CD8-positive, alpha-beta memory T cell (primary cell): ENCODE measurements at regions not wholly inside any gene's neighbourhood (a gene's known extent, or its start where the extent isn't known, plus 50 kb on each side); places are given as distances from the start of the nearest gene placed in this dataset.

Source experiments
- CTCF ChIA-PET: fragments of 350-600 bp; sonication (Branson Sonifier 250); formaldehyde crosslinking; loops from one replicate; lab custom pipeline; 2021; ENCODE audit warnings: antibody characterized with exemption; lab: Charles Lee
- POLR2A ChIA-PET: fragments of 350-600 bp; sonication (Branson Sonifier 250); formaldehyde crosslinking; loops from one replicate; lab custom pipeline; 2021; ENCODE audit warnings: antibody characterized with exemption; lab: Charles Lee
- DNase-seq, 5 donors: peaks; one replicate each; pipeline versions ENCODE4 v3.0.0 to v3.0.0-alpha.2; 2020 to 2022; ENCODE audit warnings: mixed read lengths in 1 of 5
- H3K27ac ChIP-seq: one replicate; pipeline ENCODE4 v1.7.0; 2013; ENCODE audit warnings: low read depth, mild to moderate bottlenecking, low read length, moderate library complexity
- H3K27me3 ChIP-seq: 2 replicates; pipeline ENCODE4 v1.7.0; 2013; ENCODE audit warnings: low read length, mild to moderate bottlenecking; ENCODE audit not compliant: insufficient read depth, poor library complexity, severe bottlenecking
- H3K36me3 ChIP-seq: 2 replicates; pipeline ENCODE4 v1.7.0; 2013; ENCODE audit warnings: mild to moderate bottlenecking, low read length, moderate library complexity; ENCODE audit not compliant: insufficient read depth
- H3K4me1 ChIP-seq: 2 replicates; pipeline ENCODE4 v1.7.0; 2013; ENCODE audit warnings: mild to moderate bottlenecking, low read length, moderate library complexity; ENCODE audit not compliant: insufficient read depth
- H3K4me3 ChIP-seq: 2 replicates; pipeline ENCODE4 v1.7.0; 2013; ENCODE audit warnings: mild to moderate bottlenecking, low read length
- H3K9me3 ChIP-seq: 2 replicates; pipeline ENCODE4 v1.7.0; 2013; ENCODE audit warnings: mild to moderate bottlenecking, low read length
- H3K27ac Mint-ChIP-seq, 8 donors: one replicate each; pipeline ENCODE4 v1.8.0; 2020 to 2021; ENCODE audit warnings: mixed read lengths in 8 of 8, mild to moderate bottlenecking in 6 of 8, inconsistent platforms in 3 of 8, moderate library complexity in 3 of 8
- H3K27me3 Mint-ChIP-seq, 2 donors: one replicate each; pipeline ENCODE4 v1.8.0; 2020 to 2021; ENCODE audit warnings: mixed read lengths in 2 of 2, mild to moderate bottlenecking in 1 of 2, moderate library complexity in 1 of 2
- H3K36me3 Mint-ChIP-seq, 3 donors: one replicate each; pipeline ENCODE4 v1.8.0; 2020 to 2021; ENCODE audit warnings: mixed read lengths in 3 of 3, inconsistent platforms in 1 of 3, mild to moderate bottlenecking in 1 of 3
- H3K4me1 Mint-ChIP-seq, 3 donors: one replicate each; pipeline ENCODE4 v1.8.0; 2020 to 2021; ENCODE audit warnings: mixed read lengths in 3 of 3, inconsistent platforms in 1 of 3, mild to moderate bottlenecking in 1 of 3
- H3K4me3 Mint-ChIP-seq, 7 donors: one replicate each; pipeline ENCODE4 v1.8.0; 2020 to 2021; ENCODE audit warnings: mixed read lengths in 7 of 7, mild to moderate bottlenecking in 6 of 7, moderate library complexity in 4 of 7, inconsistent platforms in 2 of 7
- H3K9me3 Mint-ChIP-seq, 5 donors: one replicate each; pipeline ENCODE4 v1.8.0; 2020 to 2022; ENCODE audit warnings: mixed read lengths in 5 of 5, mild to moderate bottlenecking in 3 of 5, moderate library complexity in 2 of 5, inconsistent platforms in 1 of 5

DNA sequence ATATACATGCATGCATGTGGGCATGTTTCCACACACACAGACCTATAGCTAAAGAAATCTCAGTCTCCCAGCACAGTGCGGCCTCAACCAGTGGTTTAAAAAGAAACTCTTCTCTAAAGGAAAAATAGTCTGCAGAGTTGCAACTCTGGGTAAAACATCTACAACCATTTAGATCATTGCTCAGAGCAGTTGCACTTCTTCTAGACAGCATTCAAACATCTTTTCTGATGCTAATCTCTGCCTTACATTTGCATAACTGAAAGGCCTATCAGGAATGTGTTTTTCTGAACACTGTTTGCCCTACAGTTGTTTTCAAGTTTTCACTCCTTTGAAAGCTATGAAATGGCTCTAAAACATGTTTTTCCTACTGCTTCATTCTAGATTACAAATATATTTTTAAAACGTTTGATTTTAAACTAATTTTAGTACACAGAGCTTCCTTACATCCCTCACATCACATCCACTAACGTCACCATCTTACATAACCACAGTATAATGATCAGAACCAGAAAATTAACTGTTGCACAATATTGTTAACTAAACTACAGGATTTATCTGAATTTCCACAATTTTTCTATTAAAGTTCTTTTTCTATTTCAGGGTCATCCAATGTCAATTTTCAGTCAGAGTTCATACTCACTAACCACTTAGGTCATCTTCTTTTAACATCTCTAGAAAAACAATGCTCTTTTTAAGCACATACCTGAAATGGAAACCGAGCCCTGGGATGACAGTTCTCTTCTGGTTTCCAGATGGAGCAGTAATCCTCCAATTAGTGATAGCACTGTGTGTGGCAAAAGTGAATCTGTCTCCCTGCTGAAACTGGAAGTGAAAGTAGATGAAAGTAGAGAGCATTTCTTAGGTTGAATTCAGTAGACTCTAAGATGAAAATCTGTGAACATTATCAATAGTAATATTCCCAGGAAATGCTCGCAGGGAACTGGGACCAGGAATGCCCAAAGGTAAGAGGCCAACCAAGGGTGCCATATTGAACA lies 501.6 kb upstream of the GCFC2 start:
- Mint-ChIP-seq H3K27ac (no peak overlapping the region), H3K27me3 (no peaks in the 10 kb centered on the region), H3K4me1 (no peaks in the 10 kb centered on the region), H3K36me3 (no peaks in the 10 kb centered on the region), H3K9me3 (peaks cover 11 to 27% (median 16%) of the 10 kb centered on the region in 5 donors), H3K4me3 (no peak overlapping the region)
- no peaks in the 10 kb centered on the region for H3K4me1 ChIP-seq
- H3K4me3 ChIP-seq = no peak overlapping the region
- no peak for DNase-seq
- H3K27ac ChIP-seq = no peak overlapping the region
- H3K36me3 ChIP-seq = no peaks in the 10 kb centered on the region
- H3K9me3 ChIP-seq = no peaks in the 10 kb centered on the region
- ChIA-PET POLR2A (no interaction called here), CTCF (no interaction called here)
- no peaks in the 10 kb centered on the region for H3K27me3 ChIP-seq

GRCh38 chr2:76210551-76210950 lies 499.8 kb upstream of the GCFC2 start:
- POLR2A ChIA-PET = no interaction called here
- Mint-ChIP-seq H3K9me3 (peaks cover 11 to 27% (median 18%) of the 10 kb centered on the region in 5 donors), H3K36me3 (no peaks in the 10 kb centered on the region), H3K27me3 (no peaks in the 10 kb centered on the region), H3K4me1 (no peaks in the 10 kb centered on the region), H3K27ac (no peak overlapping the region), H3K4me3 (no peak overlapping the region)
- Histone ChIP-seq H3K9me3 (no peaks in the 10 kb centered on the region), H3K4me1 (no peaks in the 10 kb centered on the region), H3K4me3 (no peak overlapping the region), H3K36me3 (no peaks in the 10 kb centered on the region), H3K27me3 (no peaks in the 10 kb centered on the region), H3K27ac (no peak overlapping the region)
- DNase-seq = no peak
- CTCF ChIA-PET = no interaction called here

GRCh38 chr2:76204048-76204447 lies 493.3 kb upstream of the GCFC2 start:
- Histone ChIP-seq H3K27me3 (no peaks in the 10 kb centered on the region), H3K27ac (no peak overlapping the region), H3K4me3 (no peak overlapping the region), H3K36me3 (no peaks in the 10 kb centered on the region), H3K4me1 (no peaks in the 10 kb centered on the region), H3K9me3 (no peaks in the 10 kb centered on the region)
- Mint-ChIP-seq H3K9me3 (peaks cover 0 to 17% (median 9%) of the 10 kb centered on the region in 5 donors), H3K36me3 (no peaks in the 10 kb centered on the region), H3K4me1 (no peaks in the 10 kb centered on the region), H3K27me3 (no peaks in the 10 kb centered on the region), H3K27ac (no peak overlapping the region), H3K4me3 (no peak overlapping the region)
- ChIA-PET CTCF (no interaction called here), POLR2A (no interaction called here)
- DNase-seq = no peak

GRCh38 chr2:76202866-76203265 lies 492.2 kb upstream of the GCFC2 start:
- CTCF ChIA-PET = no interaction called here
- DNase-seq = no peak
- POLR2A ChIA-PET = no interaction called here
- H3K9me3 ChIP-seq = no peaks in the 10 kb centered on the region
- H3K4me3 ChIP-seq = no peak overlapping the region
- Mint-ChIP-seq H3K27ac (no peak overlapping the region), H3K9me3 (peaks cover 1 to 17% (median 6%) of the 10 kb centered on the region in 5 donors), H3K4me1 (no peaks in the 10 kb centered on the region), H3K4me3 (no peak overlapping the region), H3K36me3 (no peaks in the 10 kb centered on the region), H3K27me3 (no peaks in the 10 kb centered on the region)
- no peaks in the 10 kb centered on the region for H3K4me1 ChIP-seq
- H3K27me3 ChIP-seq = no peaks in the 10 kb centered on the region
- no peaks in the 10 kb centered on the region for H3K36me3 ChIP-seq
- H3K27ac ChIP-seq = no peak overlapping the region

DNA sequence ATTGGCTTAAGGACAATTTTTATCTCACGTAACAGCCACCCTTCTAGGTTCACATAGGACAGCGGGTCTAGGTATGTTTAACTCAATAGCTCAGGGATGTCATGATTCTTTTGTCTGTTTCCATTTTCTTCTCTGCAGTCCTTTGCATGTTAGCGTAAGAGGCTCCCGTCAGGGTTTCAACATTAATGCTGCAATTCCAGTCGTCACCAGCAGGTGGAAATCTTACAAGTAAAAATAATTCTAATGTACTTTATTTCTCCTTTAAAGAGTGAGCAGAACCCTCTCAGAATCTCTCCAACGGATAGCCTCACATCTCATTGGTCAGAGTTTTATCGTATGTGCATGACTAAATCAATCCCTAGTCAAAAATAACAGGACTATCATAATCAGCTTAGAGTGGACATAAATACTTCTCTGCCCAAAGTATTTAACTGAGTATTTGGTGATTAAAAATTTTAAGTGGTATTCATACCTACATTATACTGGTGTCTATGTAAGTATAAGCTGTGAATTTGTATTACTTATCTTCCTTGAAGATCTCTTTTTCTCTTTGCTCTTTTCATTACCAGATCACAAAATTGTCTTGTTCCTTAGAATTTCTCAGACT lies 487.2 kb upstream of the GCFC2 start:
- H3K4me3 ChIP-seq = no peak overlapping the region
- Mint-ChIP-seq H3K27me3 (no peaks in the 10 kb centered on the region), H3K4me1 (no peaks in the 10 kb centered on the region), H3K27ac (no peak overlapping the region), H3K36me3 (no peaks in the 10 kb centered on the region), H3K4me3 (no peak overlapping the region), H3K9me3 (peaks cover 0 to 19% (median 7%) of the 10 kb centered on the region in 5 donors)
- ChIA-PET POLR2A (no interaction called here), CTCF (interaction anchor here (1.9 kb wide), 1 partner anchor 9 kb away, joined by 4 read pairs; no protein-coding TSS in a partner anchor)
- H3K4me1 ChIP-seq = no peaks in the 10 kb centered on the region
- H3K36me3 ChIP-seq = no peaks in the 10 kb centered on the region
- peak in 1 of 5 donors; percentile 1 for DNase-seq
- no peak overlapping the region for H3K27ac ChIP-seq
- no peaks in the 10 kb centered on the region for H3K9me3 ChIP-seq
- no peaks in the 10 kb centered on the region for H3K27me3 ChIP-seq

DNA sequence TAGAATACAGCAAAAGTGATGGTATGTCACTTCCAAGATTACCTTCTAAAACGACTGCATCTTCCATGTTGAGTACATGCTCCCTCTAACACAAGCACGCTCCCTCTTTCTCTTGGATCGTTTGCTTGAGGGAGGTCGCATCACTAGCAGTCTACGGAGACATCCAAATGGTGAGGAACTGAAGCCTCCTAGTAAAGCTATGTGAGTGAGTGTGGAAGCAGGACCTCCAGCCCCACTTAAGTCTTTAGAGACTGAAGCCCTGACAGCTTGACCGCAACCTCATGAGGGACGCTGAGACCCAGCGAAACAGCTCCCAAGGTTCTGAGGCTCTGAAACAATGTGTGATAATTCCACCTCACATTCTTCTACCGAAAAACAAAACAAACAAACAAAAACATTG lies 486.7 kb upstream of the GCFC2 start:
- no peak overlapping the region for H3K27ac ChIP-seq
- no peaks in the 10 kb centered on the region for H3K4me1 ChIP-seq
- DNase-seq = no peak
- H3K36me3 ChIP-seq = no peaks in the 10 kb centered on the region
- H3K4me3 Mint-ChIP-seq = no peak overlapping the region
- ChIA-PET POLR2A (no interaction called here), CTCF (interaction anchor here (1.9 kb wide), 1 partner anchor 9 kb away, joined by 4 read pairs; no protein-coding TSS in a partner anchor)
- H3K27me3 Mint-ChIP-seq = no peaks in the 10 kb centered on the region
- H3K9me3 ChIP-seq = no peaks in the 10 kb centered on the region
- no peaks in the 10 kb centered on the region for H3K36me3 Mint-ChIP-seq
- no peak overlapping the region for H3K27ac Mint-ChIP-seq
- no peak overlapping the region for H3K4me3 ChIP-seq
- H3K9me3 Mint-ChIP-seq = peaks cover 0 to 22% (median 2%) of the 10 kb centered on the region in 5 donors
- no peaks in the 10 kb centered on the region for H3K27me3 ChIP-seq
- no peaks in the 10 kb centered on the region for H3K4me1 Mint-ChIP-seq

DNA sequence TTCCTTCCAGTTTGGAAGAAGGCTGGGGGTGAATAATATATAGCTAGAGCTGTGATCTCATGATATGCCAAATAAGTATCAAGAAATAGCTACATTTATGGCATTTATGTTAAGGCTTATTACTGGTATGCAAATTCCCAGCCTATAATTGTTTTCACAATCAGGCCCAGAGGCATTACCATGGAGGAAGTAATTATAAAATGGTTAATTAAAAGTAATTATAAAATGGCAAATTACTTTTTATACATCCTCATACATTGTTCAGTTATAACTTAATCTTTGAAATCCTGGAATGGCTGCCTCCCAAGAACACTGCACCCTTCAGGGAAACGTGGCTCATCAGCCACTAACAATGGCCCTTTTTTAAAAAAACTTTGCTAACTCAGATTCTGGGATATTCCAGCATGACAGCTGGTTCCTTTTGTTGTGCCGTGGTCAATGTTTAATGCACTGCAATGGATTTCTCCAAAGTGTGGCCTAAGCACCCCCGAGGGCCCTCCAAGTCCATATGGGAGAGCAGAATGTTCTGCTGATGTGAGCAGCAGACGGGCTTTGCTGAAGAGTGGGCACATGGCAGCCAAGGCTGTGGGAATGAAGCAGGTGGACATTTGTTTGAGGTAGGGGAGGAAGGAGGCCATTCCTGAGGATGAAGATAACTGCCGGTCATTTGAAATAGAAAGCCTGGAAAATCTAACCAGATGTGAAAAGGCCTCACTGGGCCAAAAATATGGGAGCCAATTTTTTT lies 483.5 kb upstream of the GCFC2 start:
- POLR2A ChIA-PET = no interaction called here
- no peak overlapping the region for H3K27ac Mint-ChIP-seq
- no peaks in the 10 kb centered on the region for H3K4me1 ChIP-seq
- no peak overlapping the region for H3K27ac ChIP-seq
- H3K36me3 ChIP-seq = no peaks in the 10 kb centered on the region
- H3K9me3 ChIP-seq = no peaks in the 10 kb centered on the region
- no peaks in the 10 kb centered on the region for H3K27me3 ChIP-seq
- H3K4me3 Mint-ChIP-seq = no peak overlapping the region
- no peaks in the 10 kb centered on the region for H3K27me3 Mint-ChIP-seq
- H3K4me3 ChIP-seq = no peak overlapping the region
- no peaks in the 10 kb centered on the region for H3K4me1 Mint-ChIP-seq
- CTCF ChIA-PET = no interaction called here
- H3K36me3 Mint-ChIP-seq = no peaks in the 10 kb centered on the region
- DNase-seq = no peak
- H3K9me3 Mint-ChIP-seq = peaks cover 0 to 18% (median 2%) of the 10 kb centered on the region in 5 donors

DNA sequence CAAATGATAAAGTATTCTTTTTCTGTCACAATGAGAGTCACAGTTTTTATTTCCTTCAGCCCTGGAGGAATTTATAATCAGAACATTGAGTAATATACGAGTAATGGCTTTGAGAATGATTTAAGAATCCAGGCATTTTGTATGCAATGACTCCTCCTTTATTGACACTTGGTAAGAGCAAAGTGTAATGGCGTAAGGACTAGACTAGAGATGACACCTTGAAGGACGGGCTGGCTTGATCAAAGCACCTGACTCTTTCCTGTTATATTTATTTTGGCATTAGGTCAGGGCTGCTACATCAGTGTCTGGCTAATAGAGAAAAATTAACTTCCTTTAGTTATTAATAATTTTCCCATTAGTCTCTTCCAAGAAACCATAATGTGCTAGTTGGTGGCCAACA lies 482.4 kb upstream of the GCFC2 start:
- Mint-ChIP-seq H3K9me3 (peaks cover 0 to 21% (median 2%) of the 10 kb centered on the region in 5 donors), H3K4me3 (no peak overlapping the region), H3K27ac (no peak overlapping the region), H3K36me3 (no peaks in the 10 kb centered on the region), H3K4me1 (no peaks in the 10 kb centered on the region), H3K27me3 (no peaks in the 10 kb centered on the region)
- Histone ChIP-seq H3K4me1 (no peaks in the 10 kb centered on the region), H3K27me3 (no peaks in the 10 kb centered on the region), H3K9me3 (no peaks in the 10 kb centered on the region), H3K27ac (no peak overlapping the region), H3K36me3 (no peaks in the 10 kb centered on the region), H3K4me3 (no peak overlapping the region)
- DNase-seq = no peak
- POLR2A ChIA-PET = no interaction called here
- CTCF ChIA-PET = no interaction called here
